DND-41 (cell line): ENCODE measurements at regions not wholly inside any gene's neighbourhood (a gene's known extent, or its start where the extent isn't known, plus 50 kb on each side); places are given as distances from the start of the nearest gene placed in this dataset.
"Not testable (repeated sequence)": the region's sequence is repeated elsewhere in the genome, so short reads cannot be mapped to it uniquely, and the experiment has no call there.

Experiments used
- ATAC-seq: fragments of 200-7000 bp; cut with Tn5 transposase; 3 replicates; pipeline ENCODE4 v1.9.1; 2021; ENCODE audit warnings: low read depth; ENCODE audit not compliant: insufficient read depth
- DNase-seq: peaks from one replicate; pipeline ENCODE4 v3.0.0-alpha.2; 2020
- H2AFZ ChIP-seq: 2 replicates; pipeline ENCODE4 v1.6.0; 2012; ENCODE audit warnings: low read depth, low read length
- H3K27ac ChIP-seq: 2 replicates; pipeline ENCODE4 v1.5.1; 2012; ENCODE audit warnings: low read length, inconsistent platforms
- H3K27me3 ChIP-seq: fragments of 200-600 bp; sonication (generic); 2 replicates; pipeline ENCODE4 v1.6.0; 2012; ENCODE audit warnings: low read length, mild to moderate bottlenecking, inconsistent platforms; ENCODE audit not compliant: insufficient read depth, poor library complexity
- H3K36me3 ChIP-seq: 2 replicates; pipeline ENCODE4 v1.5.1; 2012; ENCODE audit warnings: low read length, inconsistent platforms; ENCODE audit not compliant: insufficient read depth
- H3K4me1 ChIP-seq: 2 replicates; pipeline ENCODE4 v1.5.1; 2012; ENCODE audit warnings: mild to moderate bottlenecking, low read length; ENCODE audit not compliant: insufficient read depth
- H3K4me2 ChIP-seq: 2 replicates; pipeline ENCODE4 v1.6.0; 2012; ENCODE audit warnings: mild to moderate bottlenecking, moderate library complexity, low read length, inconsistent platforms; ENCODE audit not compliant: insufficient read depth
- H3K4me3 ChIP-seq, 2 experiments: fragments of 200-600 bp in 1 of 2; shearing (Covaris generic) in 1 of 2; 2 replicates each; pipeline ENCODE4 v1.5.1; 2012 to 2016; ENCODE audit warnings: inconsistent platforms in 2 of 2, low read length in 2 of 2, mild to moderate bottlenecking in 2 of 2, low read depth in 1 of 2, moderate library complexity in 1 of 2
- H3K79me2 ChIP-seq: 2 replicates; pipeline ENCODE4 v1.6.0; 2012; ENCODE audit warnings: low read length, inconsistent platforms; ENCODE audit not compliant: insufficient read depth
- H3K9ac ChIP-seq: 2 replicates; pipeline ENCODE4 v1.6.0; 2012; ENCODE audit warnings: low read depth, mild to moderate bottlenecking, inconsistent platforms, low read length, moderate library complexity
- H3K9me3 ChIP-seq: 2 replicates; pipeline ENCODE4 v1.5.1; 2012; ENCODE audit warnings: low read length, moderate library complexity, mild to moderate bottlenecking, inconsistent platforms; ENCODE audit not compliant: insufficient read depth, severe bottlenecking
- H4K20me1 ChIP-seq: 2 replicates; pipeline ENCODE4 v1.6.0; 2012; ENCODE audit warnings: low read length; ENCODE audit not compliant: insufficient read depth
- CTCF ChIP-seq: IDR thresholded peaks from 2 replicates; pipeline ENCODE4 v1.5.1; 2012; ENCODE audit warnings: borderline replicate concordance, low read length, moderate library complexity, mild to moderate bottlenecking; ENCODE audit not compliant: poor library complexity, severe bottlenecking; ENCODE audit errors: extremely low read depth
- EZH2 ChIP-seq: IDR thresholded peaks from 3 replicates; pipeline ENCODE4 v1.6.1; 2012; ENCODE audit warnings: borderline replicate concordance, low read depth, mild to moderate bottlenecking, moderate library complexity, low read length, inconsistent platforms; ENCODE audit not compliant: severe bottlenecking

GRCh38 chrX:35289952-35290351, 347.4 kb downstream of the FAM47B start:
- no peak overlapping the region for H3K4me3 ChIP-seq
- no peaks in the 10 kb centered on the region for H3K9me3 ChIP-seq
- no peak overlapping the region for H2AFZ ChIP-seq
- no peaks in the 10 kb centered on the region for H4K20me1 ChIP-seq
- H3K27ac ChIP-seq = no peak overlapping the region
- no peaks in the 10 kb centered on the region for H3K4me1 ChIP-seq
- H3K36me3 ChIP-seq = no peaks in the 10 kb centered on the region
- H3K27me3 ChIP-seq = no peaks in the 10 kb centered on the region
- no peak overlapping the region for H3K4me2 ChIP-seq
- H3K79me2 ChIP-seq = no peaks in the 10 kb centered on the region
- no peak overlapping the region for H3K9ac ChIP-seq
- TF ChIP-seq EZH2 = no peak
- TF ChIP-seq CTCF = no peak
- ATAC-seq (no peak), DNase-seq (no peak)

- Histone ChIP-seq H3K79me2 (no peaks in the 10 kb centered on the region), H3K4me1 (no peaks in the 10 kb centered on the region), H3K27ac (no peak overlapping the region), H3K9me3 (no peaks in the 10 kb centered on the region), H3K4me2 (no peak overlapping the region), H3K9ac (no peak overlapping the region), H3K27me3 (no peaks in the 10 kb centered on the region), H4K20me1 (no peaks in the 10 kb centered on the region), H3K4me3 (no peak overlapping the region), H2AFZ (no peak overlapping the region), H3K36me3 (no peaks in the 10 kb centered on the region)
- ATAC-seq (no peak), DNase-seq (no peak)
- TF ChIP-seq EZH2 = no peak
- TF ChIP-seq CTCF = no peak
These were observed 348.4 kb downstream of the FAM47B start for GRCh38 chrX:35291013-35291412.

DNA sequence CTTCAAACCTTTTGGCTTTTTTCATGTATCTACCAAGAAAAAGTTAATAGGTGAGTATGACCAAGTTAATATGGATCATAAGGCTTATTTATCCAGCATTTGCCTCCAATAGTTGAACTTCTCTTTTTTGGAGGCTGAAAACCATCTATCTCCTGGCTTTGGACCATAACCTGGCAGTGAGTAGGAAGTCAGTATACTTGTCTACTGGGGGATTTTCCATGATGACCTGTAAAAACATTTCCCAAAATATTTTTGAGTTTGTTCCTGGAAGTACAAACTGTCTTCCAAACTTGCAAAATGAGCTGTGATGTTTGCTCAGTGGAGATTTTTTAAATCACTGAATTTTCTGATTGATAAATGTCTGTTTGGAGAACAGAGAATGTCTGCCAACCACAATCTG, 349.9 kb downstream of the FAM47B start:
- no peak for ATAC-seq
- DNase-seq = no peak
- Histone ChIP-seq H3K4me3 (no peak overlapping the region), H2AFZ (no peak overlapping the region), H3K36me3 (no peaks in the 10 kb centered on the region), H3K9ac (no peak overlapping the region), H3K4me1 (no peaks in the 10 kb centered on the region), H4K20me1 (no peaks in the 10 kb centered on the region), H3K27me3 (no peaks in the 10 kb centered on the region), H3K27ac (no peak overlapping the region), H3K9me3 (no peaks in the 10 kb centered on the region), H3K4me2 (no peak overlapping the region), H3K79me2 (no peaks in the 10 kb centered on the region)
- TF ChIP-seq EZH2 (no peak), CTCF (no peak)

GRCh38 chrX:35305037-35305436, 362.4 kb downstream of the FAM47B start:
- H3K4me1 ChIP-seq, H3K36me3 ChIP-seq, H3K27ac ChIP-seq, H3K4me3 ChIP-seq, H3K9ac ChIP-seq, H4K20me1 ChIP-seq, H3K4me2 ChIP-seq, ATAC-seq, H2AFZ ChIP-seq, H3K79me2 ChIP-seq, H3K27me3 ChIP-seq, H3K9me3 ChIP-seq, DNase-seq: not testable (repeated sequence)
